Small intestine (tissue), 7 donors: ENCODE measurements at regions not wholly inside any gene's neighbourhood (a gene's known extent, or its start where the extent isn't known, plus 50 kb on each side); places are given as distances from the start of the nearest gene placed in this dataset.

Source experiments
- DNase-seq, 2 donors: peaks; one replicate each; pipeline versions ENCODE4 v3.0.0 to v3.0.0-alpha.2; 2013
- FAIRE-seq: peaks from 2 replicates; lab custom pipeline; 2012; peaks lifted over from hg19 to GRCh38; lab: Jason Lieb, UNC
- H3K27ac ChIP-seq, 3 donors: one replicate each; pipeline ENCODE4 v1.5.1; 2013; ENCODE audit warnings: low read length in 2 of 3, mild to moderate bottlenecking in 2 of 3, control low read depth in 1 of 3, inconsistent platforms in 1 of 3, low read depth in 1 of 3, moderate library complexity in 1 of 3
- H3K27me3 ChIP-seq, 3 donors: one replicate each; pipeline ENCODE4 v1.6.1; 2013; ENCODE audit warnings: low read length in 3 of 3, inconsistent platforms in 1 of 3; ENCODE audit not compliant: control insufficient read depth in 3 of 3, insufficient read depth in 3 of 3
- H3K36me3 ChIP-seq, 3 donors: one replicate each; pipeline ENCODE4 v1.6.1; 2013; ENCODE audit warnings: low read length in 3 of 3, inconsistent platforms in 1 of 3, low read depth in 1 of 3, mild to moderate bottlenecking in 1 of 3, moderate library complexity in 1 of 3; ENCODE audit not compliant: control insufficient read depth in 3 of 3, insufficient read depth in 2 of 3
- H3K4me1 ChIP-seq, 3 donors: one replicate each; pipeline ENCODE4 v1.6.1; 2013; ENCODE audit warnings: low read length in 2 of 3, inconsistent platforms in 1 of 3, low read depth in 1 of 3, mild to moderate bottlenecking in 1 of 3, moderate library complexity in 1 of 3; ENCODE audit not compliant: control insufficient read depth in 3 of 3, insufficient read depth in 2 of 3
- H3K4me3 ChIP-seq, 3 donors: one replicate each; pipeline ENCODE4 v1.5.1; 2013; ENCODE audit warnings: low read length in 3 of 3, control low read depth in 1 of 3, inconsistent platforms in 1 of 3, low read depth in 1 of 3, mild to moderate bottlenecking in 1 of 3, moderate library complexity in 1 of 3
- H3K9me3 ChIP-seq, 2 donors: one replicate each; pipeline ENCODE4 v1.6.1; 2013; ENCODE audit warnings: low read depth in 1 of 2, low read length in 1 of 2; ENCODE audit not compliant: control insufficient read depth in 2 of 2, insufficient read depth in 1 of 2
- WGBS, 3 donors: extraction: QIAGEN DNeasy Blood & Tissue Kit; methylation state at CpG; one replicate each; pipeline ENCODE4 v1.1.7; 2013; 5-methylcytosine and 5-hydroxymethylcytosine counted together
- donor health status: healthy with polysubstance abuse.
- donor health status: control.
- donor health status: control.
- donor health status: Bipolar disorder and iron deficiency.
- donor health status: healthy.

DNA sequence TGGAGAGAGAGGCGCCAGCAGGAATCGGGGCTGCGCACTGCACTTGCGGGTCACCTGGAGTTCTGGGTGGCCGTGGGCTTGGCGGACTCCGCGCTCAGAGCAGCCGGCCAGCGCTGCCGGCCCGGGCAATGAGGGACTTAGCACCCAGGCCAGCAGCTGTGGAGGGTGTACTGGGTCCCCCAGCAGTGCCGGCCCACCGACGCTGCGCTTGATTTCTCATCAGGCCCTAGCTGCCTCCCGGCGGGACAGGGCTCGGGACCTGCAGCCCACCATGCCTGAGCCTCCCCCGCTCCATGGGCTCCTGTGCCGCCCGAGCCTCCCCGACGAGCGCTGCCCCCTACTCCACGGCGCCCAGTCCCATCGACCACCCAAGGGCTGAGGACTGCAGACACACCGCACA is 325.6 kb downstream of the ACTL7B start:
- WGBS, 3 donors = 95 to 98% (median 97%) methylated on average over 22 to 29 of the region's 29 CpGs
- H3K27me3 ChIP-seq = peaks cover 0 to 2% (median 0%) of the 10 kb centered on the region in 3 donors
- no peak for FAIRE-seq
- peaks cover 0 to 4% of the 10 kb centered on the region in 2 donors for H3K9me3 ChIP-seq
- H3K27ac ChIP-seq = no peak overlapping the region
- no peaks in the 10 kb centered on the region for H3K36me3 ChIP-seq
- no peak overlapping the region for H3K4me3 ChIP-seq
- H3K4me1 ChIP-seq = no peaks in the 10 kb centered on the region
- DNase-seq = no peak

DNA sequence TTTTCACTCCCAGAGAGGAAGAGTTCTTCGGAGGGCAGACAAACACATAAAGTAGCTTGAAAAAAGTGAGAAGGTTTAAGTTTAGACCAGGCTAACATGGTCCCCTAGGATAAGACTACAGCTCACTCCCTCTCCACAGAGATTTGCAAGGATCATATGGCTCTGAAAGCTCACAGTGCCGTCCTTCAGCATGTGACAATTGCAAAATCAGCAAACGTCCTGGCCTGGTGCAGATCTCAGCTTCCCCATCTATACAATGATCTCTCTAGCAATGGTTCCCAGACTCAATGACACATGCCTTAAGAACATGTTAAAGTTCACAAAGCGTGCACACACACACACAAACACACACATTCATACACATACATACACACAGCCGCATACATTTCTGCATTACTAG is 327.6 kb downstream of the ACTL7B start:
- DNase-seq = no peak
- H3K4me3 ChIP-seq = no peak overlapping the region
- no peak overlapping the region for H3K27ac ChIP-seq
- no peaks in the 10 kb centered on the region for H3K9me3 ChIP-seq
- WGBS, 3 donors = 69 to 79% (median 74%) methylated on average over 5 of the region's 5 CpGs
- no peaks in the 10 kb centered on the region for H3K4me1 ChIP-seq
- H3K36me3 ChIP-seq = no peaks in the 10 kb centered on the region
- no peak for FAIRE-seq
- no peaks in the 10 kb centered on the region for H3K27me3 ChIP-seq

DNA sequence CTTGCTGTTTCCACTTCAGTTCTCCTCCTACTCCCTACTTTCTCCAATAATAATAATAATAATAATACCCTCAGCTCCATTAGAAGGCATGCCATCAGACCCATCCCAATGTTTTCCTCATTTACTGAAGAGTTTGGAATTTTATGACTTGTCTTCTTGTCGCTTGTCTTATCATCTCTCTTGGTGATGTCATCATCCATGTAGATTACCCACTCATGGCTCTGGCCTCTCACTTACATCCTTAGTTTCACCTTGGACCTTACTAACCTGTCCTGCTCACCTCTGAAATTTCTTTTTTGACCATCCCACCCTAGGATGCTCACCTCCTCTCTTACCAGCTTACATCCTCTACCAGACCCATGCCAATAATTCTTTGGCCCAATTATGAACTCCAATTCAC is 329.3 kb downstream of the ACTL7B start:
- H3K36me3 ChIP-seq = no peaks in the 10 kb centered on the region
- H3K4me3 ChIP-seq = no peak overlapping the region
- no peaks in the 10 kb centered on the region for H3K4me1 ChIP-seq
- H3K27me3 ChIP-seq = no peaks in the 10 kb centered on the region
- DNase-seq (no peak), FAIRE-seq (no peak)
- no peak overlapping the region for H3K27ac ChIP-seq
- H3K9me3 ChIP-seq = no peaks in the 10 kb centered on the region
- WGBS, 3 donors = 43 to 80% (median 63%) methylated on average over 1 of the region's 1 CpG

DNA sequence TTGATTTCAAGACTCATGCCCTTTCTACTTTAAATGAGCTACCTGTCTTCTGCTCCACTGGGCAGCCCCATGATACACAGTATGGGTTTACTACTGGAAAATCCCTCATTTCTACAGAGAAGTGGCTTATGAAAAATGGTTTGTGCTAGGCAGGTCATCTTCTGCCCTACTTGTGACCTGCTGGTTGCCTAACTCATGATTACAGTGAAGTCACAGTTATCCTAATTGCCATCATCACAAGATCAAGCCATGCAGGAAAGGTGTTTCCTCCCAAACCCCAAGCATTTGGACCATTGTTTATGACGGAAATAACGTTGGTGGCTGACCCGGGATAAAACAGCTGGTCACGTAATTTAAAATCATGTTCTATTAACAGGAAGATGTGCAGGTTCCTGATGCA is 330.6 kb downstream of the ACTL7B start:
- H3K9me3 ChIP-seq = no peaks in the 10 kb centered on the region
- no peaks in the 10 kb centered on the region for H3K36me3 ChIP-seq
- no peak overlapping the region for H3K27ac ChIP-seq
- H3K4me3 ChIP-seq = no peak overlapping the region
- FAIRE-seq (no peak), DNase-seq (no peak)
- H3K4me1 ChIP-seq = no peaks in the 10 kb centered on the region
- WGBS, 3 donors = 72 to 83% (median 75%) methylated on average over 4 of the region's 4 CpGs
- H3K27me3 ChIP-seq = no peaks in the 10 kb centered on the region

DNA sequence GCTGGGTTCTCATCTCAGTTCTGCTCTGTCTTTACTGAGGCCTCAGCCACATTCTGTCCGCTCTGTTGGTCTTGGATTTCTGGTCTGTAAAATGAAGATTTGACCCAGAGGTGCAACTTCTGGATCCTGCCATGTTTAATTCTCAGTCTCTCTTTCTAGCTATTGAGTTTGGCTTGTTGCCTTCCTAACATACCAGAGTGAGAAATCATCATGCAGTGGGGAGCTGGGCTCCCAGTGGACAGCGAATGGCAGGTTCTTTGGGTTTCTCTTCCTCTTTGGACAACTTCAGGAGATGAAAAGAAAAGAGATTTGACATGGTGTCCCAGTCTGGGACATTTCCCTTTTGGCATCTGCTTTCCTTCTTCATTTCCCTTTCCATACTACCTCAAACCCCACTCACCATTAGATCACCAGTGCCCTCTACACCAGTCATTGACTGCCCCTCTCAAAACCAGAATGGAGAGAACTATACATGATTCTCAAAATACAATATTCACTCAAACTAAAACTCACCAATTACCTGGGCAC is 334.7 kb downstream of the ACTL7B start:
- Histone ChIP-seq H3K4me1 (no peaks in the 10 kb centered on the region), H3K36me3 (no peaks in the 10 kb centered on the region), H3K4me3 (no peak overlapping the region), H3K9me3 (no peaks in the 10 kb centered on the region), H3K27me3 (peaks cover 0 to 2% (median 0%) of the 10 kb centered on the region in 3 donors), H3K27ac (no peak overlapping the region)
- FAIRE-seq (no peak), DNase-seq (no peak)
- WGBS, 3 donors = 85 to 88% (median 86%) methylated on average over 2 of the region's 2 CpGs

DNA sequence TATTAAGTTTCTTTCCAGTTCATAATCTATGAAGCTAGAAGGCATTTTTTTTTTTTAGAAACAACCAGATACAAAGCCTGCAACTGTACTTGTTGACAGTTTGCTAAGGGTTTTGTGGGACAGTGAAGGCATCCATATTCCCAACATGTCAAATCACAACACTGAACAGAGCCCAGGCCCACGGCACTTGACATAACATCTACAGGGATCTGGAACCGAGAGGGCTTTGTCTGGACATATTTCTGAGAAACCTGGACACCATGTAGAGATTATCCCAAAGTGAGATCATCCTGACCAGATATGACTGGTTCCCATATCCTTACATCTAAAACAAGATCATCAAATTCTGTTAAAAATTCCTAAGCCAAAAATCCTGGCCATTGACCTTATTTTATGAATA is 336.3 kb downstream of the ACTL7B start:
- Histone ChIP-seq H3K27ac (no peak overlapping the region), H3K4me1 (no peaks in the 10 kb centered on the region), H3K36me3 (no peaks in the 10 kb centered on the region), H3K9me3 (no peaks in the 10 kb centered on the region), H3K27me3 (peaks cover 0 to 2% (median 0%) of the 10 kb centered on the region in 3 donors), H3K4me3 (no peak overlapping the region)
- 74 to 84% (median 79%) methylated on average over 2 of the region's 2 CpGs for WGBS, 3 donors
- FAIRE-seq (no peak), DNase-seq (no peak)

DNA sequence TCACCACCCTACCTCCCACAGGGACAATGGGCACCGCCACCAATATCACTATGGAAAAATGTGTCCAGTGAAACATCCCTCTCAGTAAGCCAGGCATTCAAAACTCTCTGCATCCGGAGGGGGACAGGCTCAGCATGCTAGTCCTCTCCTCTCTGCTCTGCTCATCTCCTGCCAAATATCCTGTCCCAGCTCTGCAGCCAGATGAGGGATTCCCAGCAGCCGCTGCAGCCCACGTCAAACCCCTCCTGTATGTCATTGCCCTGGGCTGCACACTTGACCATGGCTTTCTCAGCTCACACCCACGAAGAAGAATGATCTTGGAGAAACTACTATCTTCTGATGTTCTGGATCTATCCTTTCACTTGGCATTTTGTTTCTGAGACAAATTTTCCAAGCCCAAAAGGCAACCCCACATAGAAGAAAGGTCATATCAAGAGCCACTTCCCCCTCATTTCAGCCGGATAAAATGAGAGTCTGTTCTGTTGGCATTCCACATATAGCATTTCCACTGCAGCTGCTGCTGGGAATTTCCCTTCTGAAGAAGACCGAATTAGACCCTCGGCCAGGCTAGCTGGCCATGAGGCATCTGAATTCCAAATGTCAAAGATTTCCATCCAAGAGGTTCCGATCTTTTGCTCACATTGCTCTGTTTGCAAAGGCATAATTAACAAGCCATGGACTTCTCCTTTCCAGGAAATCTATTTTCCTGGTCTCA is 338.0 kb downstream of the ACTL7B start:
- Histone ChIP-seq H3K9me3 (no peaks in the 10 kb centered on the region), H3K27ac (no peak overlapping the region), H3K36me3 (no peaks in the 10 kb centered on the region), H3K4me3 (no peak overlapping the region), H3K4me1 (no peaks in the 10 kb centered on the region), H3K27me3 (peaks cover 0 to 2% (median 0%) of the 10 kb centered on the region in 3 donors)
- FAIRE-seq (no peak), DNase-seq (no peak)
- 63 to 86% (median 83%) methylated on average over 9 of the region's 9 CpGs for WGBS, 3 donors

DNA sequence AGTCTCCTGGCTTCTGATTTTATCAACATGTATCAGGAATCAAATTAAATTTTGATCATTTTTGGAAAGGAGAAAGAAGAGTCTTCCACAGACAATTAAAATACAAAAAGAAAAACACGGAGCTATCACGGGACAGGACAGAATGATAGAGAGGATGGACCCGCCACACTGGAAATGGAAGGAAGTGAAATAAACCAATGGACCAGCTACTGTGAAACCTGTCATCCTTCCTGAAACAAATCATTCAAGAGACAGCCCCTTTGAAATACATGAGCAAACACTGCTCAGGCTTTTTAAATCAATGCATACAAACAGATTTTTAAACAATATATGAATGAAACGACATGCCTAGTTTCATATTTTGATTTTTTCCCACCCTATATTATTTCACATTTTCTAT is 339.4 kb downstream of the ACTL7B start:
- WGBS, 3 donors = 84 to 86% (median 86%) methylated on average over 4 of the region's 4 CpGs
- H3K27ac ChIP-seq = no peak overlapping the region
- no peak for DNase-seq
- FAIRE-seq = no peak
- no peaks in the 10 kb centered on the region for H3K4me1 ChIP-seq
- H3K27me3 ChIP-seq = peaks cover 0 to 2% (median 0%) of the 10 kb centered on the region in 3 donors
- H3K9me3 ChIP-seq = no peaks in the 10 kb centered on the region
- H3K4me3 ChIP-seq = no peak overlapping the region
- no peaks in the 10 kb centered on the region for H3K36me3 ChIP-seq
